ENCODE measurements at regions not wholly inside any gene's neighbourhood (a gene's known extent, or its start where the extent isn't known, plus 50 kb on each side); places are given as distances from the start of the nearest gene placed in this dataset.
A peak's percentile ranks its signal among the peaks of the same experiment; 100 is the strongest.

DNA sequence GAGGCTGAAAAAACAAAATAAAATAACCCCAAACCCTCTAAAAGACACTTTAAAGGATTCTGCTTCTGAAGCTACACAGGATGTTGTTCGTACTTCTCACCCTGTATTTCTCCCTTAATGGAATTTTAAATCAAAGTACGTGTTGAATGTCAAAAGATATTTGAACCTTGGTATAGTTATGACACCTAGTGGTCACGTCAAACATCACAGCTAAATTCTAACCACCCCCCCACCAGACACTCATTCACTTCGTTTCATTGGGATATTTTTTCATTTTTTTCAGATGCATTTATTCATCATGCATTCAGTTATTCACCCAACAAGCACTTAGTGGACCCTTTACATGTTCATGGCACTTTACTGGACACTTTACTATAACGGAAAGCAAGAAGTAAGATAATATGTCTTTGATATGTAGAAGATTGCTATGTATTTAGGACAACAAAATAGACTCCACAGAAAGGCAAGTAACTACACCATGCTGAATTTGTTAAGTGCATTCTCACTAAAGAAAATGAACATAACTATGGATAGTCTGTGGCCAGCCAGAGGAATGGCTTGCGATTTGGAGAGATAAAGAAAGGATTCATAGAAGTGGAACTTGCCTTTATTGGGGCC lies 62.5 kb upstream of the GPR174 start:
- in situ Hi-C loops (cut with MboI; ENCODE audit: low pct_unique_long_range_greater_than_20kb, low sequenced_read_pairs, unreplicated experiment): no loop called here
- peak; percentile 31 for DNase-seq (ENCODE audit: low spot score)
- TF ChIP-seq, protein P1, sequence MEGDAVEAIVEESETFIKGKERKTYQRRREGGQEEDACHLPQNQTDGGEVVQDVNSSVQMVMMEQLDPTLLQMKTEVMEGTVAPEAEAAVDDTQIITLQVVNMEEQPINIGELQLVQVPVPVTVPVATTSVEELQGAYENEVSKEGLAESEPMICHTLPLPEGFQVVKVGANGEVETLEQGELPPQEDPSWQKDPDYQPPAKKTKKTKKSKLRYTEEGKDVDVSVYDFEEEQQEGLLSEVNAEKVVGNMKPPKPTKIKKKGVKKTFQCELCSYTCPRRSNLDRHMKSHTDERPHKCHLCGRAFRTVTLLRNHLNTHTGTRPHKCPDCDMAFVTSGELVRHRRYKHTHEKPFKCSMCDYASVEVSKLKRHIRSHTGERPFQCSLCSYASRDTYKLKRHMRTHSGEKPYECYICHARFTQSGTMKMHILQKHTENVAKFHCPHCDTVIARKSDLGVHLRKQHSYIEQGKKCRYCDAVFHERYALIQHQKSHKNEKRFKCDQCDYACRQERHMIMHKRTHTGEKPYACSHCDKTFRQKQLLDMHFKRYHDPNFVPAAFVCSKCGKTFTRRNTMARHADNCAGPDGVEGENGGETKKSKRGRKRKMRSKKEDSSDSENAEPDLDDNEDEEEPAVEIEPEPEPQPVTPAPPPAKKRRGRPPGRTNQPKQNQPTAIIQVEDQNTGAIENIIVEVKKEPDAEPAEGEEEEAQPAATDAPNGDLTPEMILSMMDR (IDR thresholded peaks at IDR 0.05; ENCODE audit: extremely low read depth, insufficient read depth, missing control alignments): peak; percentile 57

DNA sequence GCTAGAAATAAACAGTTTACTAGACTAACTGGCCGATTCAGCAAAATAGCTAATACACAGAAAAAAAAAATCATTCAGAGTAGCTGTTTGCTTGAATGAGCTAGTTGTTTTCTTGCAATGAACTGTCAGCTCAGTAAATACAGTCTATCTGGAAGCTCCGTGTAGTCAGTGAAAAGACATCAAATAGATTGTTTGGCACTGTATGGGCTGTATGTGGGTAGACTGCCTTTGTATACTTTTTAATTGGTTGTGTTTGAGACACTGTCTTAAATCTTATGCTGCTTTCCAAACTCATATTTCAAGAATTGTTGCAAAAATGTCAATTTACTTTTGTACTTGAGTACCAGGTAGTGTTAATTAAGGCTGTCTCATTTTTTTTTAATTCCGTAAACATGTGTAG lies 61.6 kb upstream of the GPR174 start:
- in situ Hi-C loops (cut with MboI; ENCODE audit: low pct_unique_long_range_greater_than_20kb, low sequenced_read_pairs, unreplicated experiment): no loop called here
- TF ChIP-seq, protein P1 (IDR thresholded peaks at IDR 0.05; ENCODE audit: extremely low read depth, insufficient read depth, missing control alignments): no peak
- DNase-seq (ENCODE audit: low spot score): no peak

DNA sequence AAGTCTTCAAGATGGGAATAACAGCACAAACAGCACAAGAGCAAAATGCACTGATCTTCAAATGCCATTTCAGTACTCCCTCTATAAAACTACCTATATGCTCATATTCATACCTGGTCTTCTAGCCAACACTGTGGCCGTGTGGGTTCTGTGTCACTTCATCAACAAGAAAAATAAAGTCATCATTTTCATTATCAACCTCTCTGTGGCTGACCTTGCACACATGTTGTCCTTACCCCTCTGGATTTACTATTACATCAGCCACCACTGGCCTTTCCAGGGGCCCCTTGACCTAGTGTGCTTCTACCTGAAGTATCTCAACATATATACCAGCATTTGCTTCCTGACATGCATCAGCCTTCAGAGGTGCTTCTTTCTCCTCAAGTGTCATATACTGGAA lies 59.6 kb upstream of the GPR174 start:
- in situ Hi-C loops (cut with MboI; ENCODE audit: low pct_unique_long_range_greater_than_20kb, low sequenced_read_pairs, unreplicated experiment): no loop called here
- DNase-seq (ENCODE audit: low spot score): no peak
- TF ChIP-seq, protein P1 (IDR thresholded peaks at IDR 0.05; ENCODE audit: extremely low read depth, insufficient read depth, missing control alignments): no peak

DNA sequence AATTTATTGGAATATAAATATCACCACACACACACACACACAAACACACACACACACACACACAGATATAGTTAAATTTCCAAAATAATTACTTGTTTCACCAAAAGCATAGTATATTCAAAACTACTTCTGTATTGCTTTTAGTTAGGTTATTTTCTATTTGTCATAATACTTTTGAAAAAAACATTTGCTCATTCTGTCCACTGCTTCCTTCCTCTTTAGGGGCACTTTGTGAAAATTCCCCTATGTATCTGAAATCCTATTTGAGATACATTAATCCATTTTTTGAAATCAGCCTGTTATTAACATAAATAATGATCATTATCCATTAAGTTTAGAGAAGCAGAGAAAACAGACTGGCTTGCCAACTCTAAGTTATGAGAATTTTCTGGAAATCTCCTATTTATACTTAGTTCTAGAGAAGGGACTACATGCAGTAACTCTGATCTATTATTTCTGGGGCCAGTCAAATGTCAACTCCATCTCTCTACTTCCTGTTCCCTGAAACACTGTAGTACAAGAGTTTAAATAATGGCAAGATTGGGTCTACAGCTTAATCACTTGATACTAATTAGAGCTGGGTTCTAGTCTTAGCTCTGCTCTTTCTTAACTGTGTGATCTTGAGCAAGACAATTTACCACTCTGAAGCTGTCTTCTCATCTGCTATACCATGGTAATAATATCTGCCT lies 54.4 kb upstream of the GPR174 start:
- in situ Hi-C loops (cut with MboI; ENCODE audit: low pct_unique_long_range_greater_than_20kb, low sequenced_read_pairs, unreplicated experiment): no loop called here
- TF ChIP-seq, protein P1 (IDR thresholded peaks at IDR 0.05; ENCODE audit: extremely low read depth, insufficient read depth, missing control alignments): no peak
- no peak for DNase-seq (ENCODE audit: low spot score)

DNA sequence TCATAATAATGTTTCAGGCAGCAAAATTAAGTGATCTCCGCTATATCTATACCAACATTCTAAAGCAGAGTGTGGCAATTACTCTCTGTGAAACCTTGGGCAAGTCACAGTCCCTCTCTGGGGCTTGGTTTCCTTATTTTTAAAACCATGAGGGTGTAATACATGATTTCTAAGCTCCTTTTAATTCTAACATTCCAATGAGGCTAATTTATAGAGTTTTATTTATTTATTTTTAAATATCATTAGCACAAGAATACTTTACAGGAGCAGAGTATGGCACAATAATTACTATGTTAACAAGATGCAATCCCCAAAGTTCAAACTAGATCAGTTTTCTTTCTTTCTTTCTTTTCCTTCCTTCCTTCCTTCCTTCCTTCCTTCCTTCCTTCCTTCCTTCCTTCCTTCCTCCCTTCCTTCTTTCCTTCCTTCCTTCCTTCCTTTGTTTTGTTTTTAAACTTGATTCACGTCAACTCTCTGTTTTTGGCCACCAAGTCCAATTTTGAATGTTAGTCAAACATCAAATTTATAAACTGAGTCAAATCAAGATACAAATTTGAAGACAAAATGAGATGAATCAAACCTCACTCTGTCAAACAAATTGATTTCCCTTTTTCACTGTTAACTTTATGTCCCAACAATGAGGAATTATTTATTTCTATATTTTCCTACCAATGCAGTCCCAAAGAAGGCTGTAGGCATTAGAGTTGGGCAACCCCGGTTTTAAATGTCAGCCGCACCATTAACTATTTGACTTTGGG lies 50.2 kb upstream of the GPR174 start:
- in situ Hi-C loops (cut with MboI; ENCODE audit: low pct_unique_long_range_greater_than_20kb, low sequenced_read_pairs, unreplicated experiment): no loop called here
- TF ChIP-seq, protein P1 (IDR thresholded peaks at IDR 0.05; ENCODE audit: extremely low read depth, insufficient read depth, missing control alignments): no peak
- DNase-seq (ENCODE audit: low spot score): no peak
